HEK293T (cell line): ENCODE measurements at regions not wholly inside any gene's neighbourhood (a gene's known extent, or its start where the extent isn't known, plus 50 kb on each side); places are given as distances from the start of the nearest gene placed in this dataset.

Experiments
- FOXA1 ChIP-seq: fragments of 450-650 bp; IDR thresholded peaks from 2 replicates; pipeline ENCODE4 v1.6.1; 2016; ENCODE audit warnings: mild to moderate bottlenecking
- FOXM1 ChIP-seq: fragments of 450-650 bp; IDR thresholded peaks from 2 replicates; pipeline ENCODE4 v1.6.1; 2017; ENCODE audit warnings: mild to moderate bottlenecking, borderline replicate concordance
- NFRKB ChIP-seq: fragments of 450-650 bp; IDR thresholded peaks from 2 replicates; pipeline ENCODE4 v1.6.1; 2016; ENCODE audit warnings: mild to moderate bottlenecking, moderate library complexity
- PKNOX1 ChIP-seq: fragments of 450-650 bp; IDR thresholded peaks from 2 replicates; pipeline ENCODE4 v1.6.1; 2016
- SP1 ChIP-seq: fragments of 450-650 bp; IDR thresholded peaks from 2 replicates; pipeline ENCODE4 v1.6.1; 2017
- SUZ12 ChIP-seq: fragments of 450-650 bp; IDR thresholded peaks from 2 replicates; pipeline ENCODE4 v1.6.1; 2016; ENCODE audit warnings: mild to moderate bottlenecking
- ZNF384 ChIP-seq: fragments of 450-650 bp; IDR thresholded peaks from 2 replicates; pipeline ENCODE4 v1.6.1; 2016

DNA sequence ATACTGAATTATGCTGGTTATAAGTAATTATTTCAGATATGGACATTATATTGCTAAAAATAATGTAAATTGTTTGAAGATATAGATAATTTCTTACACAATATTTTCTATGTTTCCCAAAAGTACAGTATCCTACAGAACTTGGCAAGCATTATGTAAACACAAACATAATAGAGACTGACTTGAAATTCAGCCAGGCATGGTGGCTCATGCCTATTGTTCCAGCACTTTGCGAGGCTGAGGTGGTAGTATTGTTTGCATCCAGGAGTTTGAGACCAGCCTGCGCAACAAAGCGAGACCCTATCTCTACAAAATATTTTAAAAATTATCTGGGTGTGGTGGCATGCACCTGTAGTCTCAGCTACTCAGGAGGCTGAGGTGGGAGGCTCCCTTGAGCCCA, 1300.5 kb upstream of the DDX18 start:
- TF ChIP-seq ZNF384 (no peak), PKNOX1 (no peak), SP1 (no peak), FOXM1 (no peak), NFRKB (no peak), SUZ12 (no peak), FOXA1 (no peak)
